ENCODE measurements at regions not wholly inside any gene's neighbourhood (a gene's known extent, or its start where the extent isn't known, plus 50 kb on each side); places are given as distances from the start of the nearest gene placed in this dataset.
"Not testable (repeated sequence)": the region's sequence is repeated elsewhere in the genome, so short reads cannot be mapped to it uniquely, and the experiment has no call there.

GRCh38 chr13:61546911-61547310 lies 131.3 kb upstream of the PCDH20 start:
- DNase-seq, result no peak

GRCh38 chr13:61546413-61546812 lies 130.8 kb upstream of the PCDH20 start:
- DNase-seq, result no peak

- DNase-seq, result no peak
Measured at GRCh38 chr13:61536433-61536832, 120.8 kb upstream of the PCDH20 start.

- no peak for DNase-seq
Measured at GRCh38 chr13:61531383-61532065, 115.9 kb upstream of the PCDH20 start.

GRCh38 chr13:61519214-61519613 lies 103.6 kb upstream of the PCDH20 start:
- DNase-seq, result not testable (repeated sequence)

GRCh38 chr13:61508936-61509335 lies 93.3 kb upstream of the PCDH20 start:
- DNase-seq, result no peak

- no peak for DNase-seq
Measured at GRCh38 chr13:61500176-61500575, 84.5 kb upstream of the PCDH20 start.

- no peak for DNase-seq
Measured at GRCh38 chr13:61495648-61496047, 80.0 kb upstream of the PCDH20 start.

- DNase-seq, result not testable (repeated sequence)
Measured at GRCh38 chr13:61493556-61493955, 77.9 kb upstream of the PCDH20 start.

GRCh38 chr13:61486496-61486895 lies 70.8 kb upstream of the PCDH20 start:
- DNase-seq, result no peak

GRCh38 chr13:61485128-61485765 lies 69.6 kb upstream of the PCDH20 start:
- DNase-seq, result no peak

- no peak for DNase-seq
Measured at GRCh38 chr13:61477619-61478018, 62.0 kb upstream of the PCDH20 start.

GRCh38 chr13:61470786-61471185 lies 55.1 kb upstream of the PCDH20 start:
- DNase-seq, result no peak

- DNase-seq, result no peak
Measured at GRCh38 chr13:61466280-61466679, 50.6 kb upstream of the PCDH20 start.
